Tibial nerve (tissue), 4 donors: ENCODE measurements at regions not wholly inside any gene's neighbourhood (a gene's known extent, or its start where the extent isn't known, plus 50 kb on each side); places are given as distances from the start of the nearest gene placed in this dataset.

ENCODE experiments used
- CTCF ChIP-seq, 5 experiments: fragments of 200-600 bp in 3 of 5; fragments of 450-650 bp in 2 of 5; sonication (generic) in 3 of 5; IDR thresholded peaks; one replicate each; pipeline ENCODE4 v1.5.1; 2016 to 2019; ENCODE audit warnings: antibody characterized with exemption in 5 of 5, mild to moderate bottlenecking in 3 of 5, moderate library complexity in 2 of 5
- EP300 ChIP-seq, 2 donors: sonication (generic); formaldehyde crosslinking; IDR thresholded peaks; one replicate each; pipeline ENCODE4 v1.6.1; 2017; ENCODE audit warnings: antibody characterized with exemption in 2 of 2, mild to moderate bottlenecking in 1 of 2
- POLR2A ChIP-seq, 2 donors: fragments of 450-650 bp; IDR thresholded peaks; one replicate each; pipeline ENCODE4 v1.6.1; 2017; ENCODE audit warnings: antibody characterized with exemption in 2 of 2, mild to moderate bottlenecking in 2 of 2, moderate library complexity in 2 of 2

DNA sequence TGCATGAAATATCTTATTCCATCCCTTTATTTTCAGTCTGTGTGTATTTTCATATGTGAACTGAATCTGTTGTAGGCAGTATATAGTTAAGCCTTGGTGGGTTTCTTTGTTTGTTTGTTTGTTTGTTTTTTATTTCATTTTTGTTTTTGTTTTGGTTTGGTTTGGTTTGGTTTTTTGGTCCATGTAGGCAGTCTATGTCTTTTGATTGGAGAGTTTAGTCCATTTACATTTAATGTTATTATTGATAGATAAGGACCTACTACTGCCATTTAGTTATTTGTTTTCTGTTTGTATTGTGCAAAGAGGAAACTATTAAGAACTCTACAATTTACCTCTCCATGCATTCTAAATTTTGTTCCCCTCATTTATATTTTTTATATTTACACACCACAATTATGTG lies 695.9 kb upstream of the GRM3 start:
- no peak for TF ChIP-seq CTCF (IDR thresholded peaks at IDR 0.05)
- no peak for TF ChIP-seq POLR2A (IDR thresholded peaks at IDR 0.05)
- TF ChIP-seq EP300 (IDR thresholded peaks at IDR 0.05): no peak
